ENCODE measurements at regions not wholly inside any gene's neighbourhood (a gene's known extent, or its start where the extent isn't known, plus 50 kb on each side); places are given as distances from the start of the nearest gene placed in this dataset.
"Not testable (repeated sequence)": the region's sequence is repeated elsewhere in the genome, so short reads cannot be mapped to it uniquely, and the experiment has no call there.

GRCh38 chr9:64499541-64499940 lies 785.5 kb downstream of the FOXD4L5 start:
- ATAC-seq; intact Hi-C loops (cut with DNase I); DNase-seq (ENCODE audit: missing footprints): not testable (repeated sequence)

GRCh38 chr9:64498409-64498808 lies 786.6 kb downstream of the FOXD4L5 start:
- peak; percentile 32 for DNase-seq (ENCODE audit: missing footprints)
- ATAC-seq; intact Hi-C loops (cut with DNase I): not testable (repeated sequence)

- intact Hi-C loops (cut with DNase I); DNase-seq (ENCODE audit: missing footprints); ATAC-seq: not testable (repeated sequence)
Measured at GRCh38 chr9:64488544-64488943, 796.5 kb downstream of the FOXD4L5 start.

- DNase-seq (ENCODE audit: missing footprints): peak; percentile 34
- intact Hi-C loops (cut with DNase I); ATAC-seq: not testable (repeated sequence)
Measured at GRCh38 chr9:64486067-64486466, 798.9 kb downstream of the FOXD4L5 start.

- intact Hi-C loops (cut with DNase I); ATAC-seq; DNase-seq (ENCODE audit: missing footprints): not testable (repeated sequence)
Measured at GRCh38 chr9:64479095-64479494, 805.9 kb downstream of the FOXD4L5 start.

GRCh38 chr9:64468943-64469342 lies 816.1 kb downstream of the FOXD4L5 start:
- DNase-seq (ENCODE audit: missing footprints); intact Hi-C loops (cut with DNase I); ATAC-seq: not testable (repeated sequence)

- DNase-seq (ENCODE audit: missing footprints); ATAC-seq; intact Hi-C loops (cut with DNase I): not testable (repeated sequence)
Measured at GRCh38 chr9:64466052-64466599, 818.9 kb downstream of the FOXD4L5 start.

- intact Hi-C loops (cut with DNase I); DNase-seq (ENCODE audit: missing footprints); ATAC-seq: not testable (repeated sequence)
Measured at GRCh38 chr9:64461885-64462284, 823.1 kb downstream of the FOXD4L5 start.

GRCh38 chr9:64458642-64459041 lies 826.4 kb downstream of the FOXD4L5 start:
- ATAC-seq; intact Hi-C loops (cut with DNase I); DNase-seq (ENCODE audit: missing footprints): not testable (repeated sequence)

- ATAC-seq; intact Hi-C loops (cut with DNase I): not testable (repeated sequence)
Measured at GRCh38 chr9:64455107-64455648, 829.8 kb downstream of the FOXD4L5 start.

GRCh38 chr9:64452134-64452533 lies 832.9 kb downstream of the FOXD4L5 start:
- ATAC-seq; DNase-seq (ENCODE audit: missing footprints); intact Hi-C loops (cut with DNase I): not testable (repeated sequence)

More at GRCh38 chr9:64455107-64455648, 829.8 kb downstream of the FOXD4L5 start:
- DNase-seq (ENCODE audit: missing footprints): not testable (repeated sequence)

- peak; percentile 27 for DNase-seq (ENCODE audit: missing footprints)
- intact Hi-C loops (cut with DNase I); ATAC-seq: not testable (repeated sequence)
Measured at GRCh38 chr9:64450654-64451053, 834.4 kb downstream of the FOXD4L5 start.

- ATAC-seq: not testable (repeated sequence)
Measured at GRCh38 chr9:64449025-64449424, 836.0 kb downstream of the FOXD4L5 start.

GRCh38 chr9:64444909-64445525 lies 840.0 kb downstream of the FOXD4L5 start:
- ATAC-seq; intact Hi-C loops (cut with DNase I): not testable (repeated sequence)
- DNase-seq (ENCODE audit: missing footprints): peak; percentile 6

More at GRCh38 chr9:64449025-64449424, 836.0 kb downstream of the FOXD4L5 start:
- DNase-seq (ENCODE audit: missing footprints); intact Hi-C loops (cut with DNase I): not testable (repeated sequence)

GRCh38 chr9:64439747-64440146 lies 845.3 kb downstream of the FOXD4L5 start:
- intact Hi-C loops (cut with DNase I); ATAC-seq: not testable (repeated sequence)
- peak; percentile 21 for DNase-seq (ENCODE audit: missing footprints)

All from Right ventricle myocardium inferior (tissue), 1 donor.